Mucosa of stomach (tissue), 1 donor: ENCODE measurements at regions not wholly inside any gene's neighbourhood (a gene's known extent, or its start where the extent isn't known, plus 50 kb on each side); places are given as distances from the start of the nearest gene placed in this dataset.
"Not testable (repeated sequence)": the region's sequence is repeated elsewhere in the genome, so short reads cannot be mapped to it uniquely, and the experiment has no call there.

Experiments used
- H3K27me3 ChIP-seq: one replicate; pipeline ENCODE4 v1.7.0; 2013; ENCODE audit warnings: mild to moderate bottlenecking, low read length; ENCODE audit not compliant: control insufficient read depth, insufficient read depth
- H3K36me3 ChIP-seq: one replicate; pipeline ENCODE4 v1.7.0; 2013; ENCODE audit warnings: low read length; ENCODE audit not compliant: control insufficient read depth, insufficient read depth
- H3K4me1 ChIP-seq: one replicate; pipeline ENCODE4 v1.7.0; 2013; ENCODE audit warnings: mild to moderate bottlenecking, low read length; ENCODE audit not compliant: control insufficient read depth, insufficient read depth
- H3K4me3 ChIP-seq: one replicate; pipeline ENCODE4 v1.7.0; 2013; ENCODE audit warnings: low read length
- H3K9ac ChIP-seq: one replicate; pipeline ENCODE4 v1.7.0; 2013; ENCODE audit warnings: mild to moderate bottlenecking, low read length, moderate library complexity
- H3K9me3 ChIP-seq: one replicate; pipeline ENCODE4 v1.7.0; 2013; ENCODE audit warnings: mild to moderate bottlenecking, low read length, moderate library complexity; ENCODE audit not compliant: control insufficient read depth
- donor health status: Pancreatic carcinoma.

DNA sequence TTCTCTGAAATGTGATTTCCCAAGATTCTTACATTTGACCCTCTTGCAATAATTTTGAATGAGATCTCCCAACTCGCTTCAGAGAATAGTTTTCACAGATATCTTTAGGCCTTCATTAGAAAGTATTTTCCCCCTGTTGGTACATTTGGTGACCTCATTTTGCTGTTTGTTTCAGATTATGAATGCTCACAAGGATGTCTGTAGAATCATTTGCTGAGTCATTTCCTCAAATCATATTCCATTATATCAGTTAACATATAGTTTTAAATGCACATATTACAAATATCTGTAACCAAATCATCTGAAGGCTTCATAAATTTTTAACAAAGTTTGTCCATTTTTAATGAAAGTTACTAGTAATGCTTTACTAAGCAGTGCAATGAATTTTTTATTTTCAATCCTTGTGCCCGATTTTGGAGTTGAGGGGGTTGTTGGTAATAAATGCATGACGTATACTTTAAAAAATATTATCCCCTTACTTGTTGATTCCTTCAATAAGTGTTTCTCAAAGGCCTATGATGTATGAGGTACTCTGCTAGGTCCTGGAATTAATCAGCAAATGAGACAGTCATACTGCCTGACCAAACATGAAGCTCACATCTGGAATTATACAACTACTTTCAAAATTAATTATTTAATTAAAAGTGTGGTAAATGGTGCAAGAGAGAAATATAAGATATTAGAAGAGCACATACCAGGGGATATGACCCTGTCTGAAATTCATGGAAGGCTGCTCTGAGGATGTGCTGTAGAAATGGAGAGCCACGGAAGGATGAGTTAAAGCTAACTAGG is 126.9 kb upstream of the RAP1B start:
- Histone ChIP-seq H3K27me3 (no peaks in the 10 kb centered on the region), H3K9ac (no peak overlapping the region), H3K4me3 (no peak overlapping the region), H3K9me3 (no peaks in the 10 kb centered on the region), H3K4me1 (no peaks in the 10 kb centered on the region), H3K36me3 (no peaks in the 10 kb centered on the region)

- H3K4me3 ChIP-seq, H3K36me3 ChIP-seq, H3K27me3 ChIP-seq, H3K4me1 ChIP-seq, H3K9me3 ChIP-seq, H3K9ac ChIP-seq: not testable (repeated sequence)
Observed at GRCh38 chr12:68484578-68484977, 126.1 kb upstream of the RAP1B start.

DNA sequence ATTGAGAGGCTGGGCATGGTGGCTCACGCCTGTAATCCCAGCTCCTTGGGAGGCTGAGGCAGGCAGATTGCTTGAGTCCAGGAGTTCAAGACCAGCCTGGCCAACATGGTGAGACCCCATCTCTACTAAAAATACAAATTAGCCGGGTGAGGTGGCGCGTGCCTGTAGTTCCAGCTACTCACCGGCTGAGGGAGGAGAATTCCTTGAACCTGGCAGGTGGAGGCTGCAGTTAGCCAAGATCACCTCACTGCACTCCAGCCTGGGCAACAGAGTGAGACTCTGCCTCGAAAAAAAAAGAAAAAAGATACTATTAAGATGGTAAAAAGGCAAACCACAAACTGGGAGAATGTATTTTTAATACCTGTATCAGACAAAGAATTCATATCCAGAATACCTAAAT is 124.2 kb upstream of the RAP1B start:
- not testable (repeated sequence) for H3K4me1 ChIP-seq, H3K9ac ChIP-seq, H3K36me3 ChIP-seq, H3K27me3 ChIP-seq, H3K4me3 ChIP-seq, H3K9me3 ChIP-seq

- Histone ChIP-seq H3K4me1 (no peaks in the 10 kb centered on the region), H3K9ac (no peak overlapping the region), H3K4me3 (no peak overlapping the region), H3K36me3 (no peaks in the 10 kb centered on the region), H3K9me3 (no peaks in the 10 kb centered on the region), H3K27me3 (no peaks in the 10 kb centered on the region)
Observed at GRCh38 chr12:68487721-68488309, 122.9 kb upstream of the RAP1B start.

DNA sequence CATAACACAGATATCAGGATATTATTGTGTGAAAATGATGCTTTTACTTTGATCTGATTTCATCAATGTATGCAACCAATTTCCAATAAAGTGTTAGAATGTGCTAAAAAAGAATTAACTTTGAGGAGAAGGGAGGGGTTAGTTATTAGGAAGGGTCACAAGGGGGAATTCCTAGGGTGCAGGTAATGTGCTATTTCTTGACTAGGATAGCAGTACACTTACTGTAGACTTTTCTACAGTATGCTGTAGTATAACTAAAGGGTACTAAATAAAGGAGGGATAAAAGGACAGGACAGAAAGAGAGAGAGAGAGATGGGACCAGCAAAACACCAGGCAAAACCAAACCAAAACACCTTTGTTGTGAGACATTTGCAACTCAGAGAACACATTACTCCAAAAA is 121.4 kb upstream of the RAP1B start:
- H3K9me3 ChIP-seq = no peaks in the 10 kb centered on the region
- H3K4me3 ChIP-seq = no peak overlapping the region
- no peaks in the 10 kb centered on the region for H3K27me3 ChIP-seq
- no peaks in the 10 kb centered on the region for H3K4me1 ChIP-seq
- no peak overlapping the region for H3K9ac ChIP-seq
- H3K36me3 ChIP-seq = no peaks in the 10 kb centered on the region

GRCh38 chr12:68490476-68490875 is 120.2 kb upstream of the RAP1B start:
- Histone ChIP-seq H3K9ac (no peak overlapping the region), H3K27me3 (no peaks in the 10 kb centered on the region), H3K9me3 (no peaks in the 10 kb centered on the region), H3K4me3 (no peak overlapping the region), H3K4me1 (no peaks in the 10 kb centered on the region), H3K36me3 (no peaks in the 10 kb centered on the region)

- H3K4me3 ChIP-seq = no peak overlapping the region
- no peaks in the 10 kb centered on the region for H3K4me1 ChIP-seq
- H3K36me3 ChIP-seq = no peaks in the 10 kb centered on the region
- H3K9me3 ChIP-seq = no peaks in the 10 kb centered on the region
- H3K27me3 ChIP-seq = no peaks in the 10 kb centered on the region
- H3K9ac ChIP-seq = no peak overlapping the region
Observed at GRCh38 chr12:68491204-68491960, 119.3 kb upstream of the RAP1B start.

- Histone ChIP-seq H3K4me1 (no peaks in the 10 kb centered on the region), H3K36me3 (no peaks in the 10 kb centered on the region), H3K9me3 (no peaks in the 10 kb centered on the region), H3K27me3 (no peaks in the 10 kb centered on the region), H3K9ac (no peak overlapping the region), H3K4me3 (no peak overlapping the region)
Observed at GRCh38 chr12:68495336-68496070, 115.2 kb upstream of the RAP1B start.

- no peak overlapping the region for H3K4me3 ChIP-seq
- H3K27me3 ChIP-seq = no peaks in the 10 kb centered on the region
- no peaks in the 10 kb centered on the region for H3K36me3 ChIP-seq
- H3K9me3 ChIP-seq = no peaks in the 10 kb centered on the region
- H3K9ac ChIP-seq = no peak overlapping the region
- no peaks in the 10 kb centered on the region for H3K4me1 ChIP-seq
Observed at GRCh38 chr12:68497107-68497506, 113.6 kb upstream of the RAP1B start.

GRCh38 chr12:68497702-68498101 is 113.0 kb upstream of the RAP1B start:
- H3K9me3 ChIP-seq = no peaks in the 10 kb centered on the region
- H3K27me3 ChIP-seq = no peaks in the 10 kb centered on the region
- H3K9ac ChIP-seq = no peak overlapping the region
- H3K4me3 ChIP-seq = no peak overlapping the region
- H3K4me1 ChIP-seq = no peaks in the 10 kb centered on the region
- H3K36me3 ChIP-seq = no peaks in the 10 kb centered on the region

DNA sequence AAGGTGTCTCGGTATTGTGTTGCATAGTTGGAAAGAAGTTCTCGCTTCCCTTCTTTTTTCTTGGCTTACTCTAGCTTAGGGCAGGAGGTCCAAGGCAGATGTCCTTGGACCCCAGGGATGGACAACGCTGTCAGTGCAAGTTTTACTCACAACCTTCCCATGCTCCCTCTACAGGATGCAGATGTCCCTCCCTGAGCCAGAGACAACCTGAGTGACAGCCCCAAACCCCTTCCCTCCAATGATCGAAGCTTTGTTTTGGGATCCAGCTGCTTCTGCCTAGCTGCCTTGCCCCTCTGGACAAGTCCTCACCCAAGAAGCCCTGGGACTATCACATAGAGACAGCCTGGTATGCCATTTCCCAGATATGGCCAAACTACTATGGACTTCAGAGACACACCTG is 112.0 kb upstream of the RAP1B start:
- Histone ChIP-seq H3K27me3 (no peaks in the 10 kb centered on the region), H3K9ac (no peak overlapping the region), H3K4me1 (no peaks in the 10 kb centered on the region), H3K9me3 (no peaks in the 10 kb centered on the region), H3K36me3 (no peaks in the 10 kb centered on the region), H3K4me3 (no peak overlapping the region)

DNA sequence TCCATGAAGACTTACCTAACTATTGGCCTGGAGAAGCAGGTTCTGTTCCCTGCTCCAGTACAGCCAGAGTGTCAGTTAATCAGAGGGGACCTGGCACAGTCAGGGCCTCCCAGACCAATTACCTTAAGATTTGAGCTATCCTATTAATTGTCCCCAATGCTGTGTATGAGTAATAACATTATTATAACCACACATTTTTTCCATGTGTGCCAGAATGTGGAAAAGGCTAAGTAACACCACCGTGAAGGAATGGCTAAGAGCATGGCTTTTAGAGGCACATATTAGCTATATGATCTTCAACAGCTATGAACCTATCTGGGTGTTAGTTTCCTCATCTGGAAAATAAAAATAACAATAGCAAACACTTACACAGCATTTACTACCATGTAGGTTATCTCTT is 111.1 kb upstream of the RAP1B start:
- H3K4me3 ChIP-seq = no peak overlapping the region
- no peaks in the 10 kb centered on the region for H3K9me3 ChIP-seq
- no peak overlapping the region for H3K9ac ChIP-seq
- no peaks in the 10 kb centered on the region for H3K4me1 ChIP-seq
- H3K36me3 ChIP-seq = no peaks in the 10 kb centered on the region
- no peaks in the 10 kb centered on the region for H3K27me3 ChIP-seq
